Kidney (tissue), 13 donors: ENCODE measurements at regions not wholly inside any gene's neighbourhood (a gene's known extent, or its start where the extent isn't known, plus 50 kb on each side); places are given as distances from the start of the nearest gene placed in this dataset.
A peak's percentile ranks its signal among the peaks of the same experiment; 100 is the strongest.

Experiments used
- DNase-seq, 5 donors: peaks; one replicate each; pipeline ENCODE4 v3.0.0-alpha.2; 2013 to 2020
- FAIRE-seq: peaks from 2 replicates; lab custom pipeline; 2012; peaks lifted over from hg19 to GRCh38; lab: Jason Lieb, UNC
- H3K27ac ChIP-seq, 2 donors: one replicate each; pipeline ENCODE4 v1.7.0; 2013; ENCODE audit warnings: low read depth in 2 of 2, low read length in 2 of 2, inconsistent platforms in 1 of 2
- H3K27me3 ChIP-seq: one replicate; pipeline ENCODE4 v1.7.1; 2013; ENCODE audit warnings: low read length, inconsistent platforms; ENCODE audit not compliant: control insufficient read depth, insufficient read depth
- H3K36me3 ChIP-seq, 3 donors: one replicate each; pipeline versions ENCODE4 v1.7.0 to v1.7.1; 2013; ENCODE audit warnings: low read length in 3 of 3, control low read depth in 1 of 3, inconsistent platforms in 1 of 3; ENCODE audit not compliant: insufficient read depth in 3 of 3, control insufficient read depth in 2 of 3
- H3K4me1 ChIP-seq, 3 donors: one replicate each; pipeline versions ENCODE4 v1.7.0 to v1.7.1; 2013; ENCODE audit warnings: low read length in 3 of 3, inconsistent platforms in 1 of 3, low read depth in 1 of 3; ENCODE audit not compliant: control insufficient read depth in 2 of 3, insufficient read depth in 2 of 3
- H3K4me3 ChIP-seq, 3 donors: one replicate each; pipeline versions ENCODE4 v1.7.0 to v1.8.1; 2013; ENCODE audit warnings: low read length in 3 of 3, control low read depth in 1 of 3, inconsistent platforms in 1 of 3
- H3K9ac ChIP-seq, 3 donors: one replicate each; pipeline versions ENCODE4 v1.7.0 to v1.7.1; 2013; ENCODE audit warnings: low read length in 3 of 3, control low read depth in 1 of 3, inconsistent platforms in 1 of 3
- H3K9me3 ChIP-seq, 3 donors: one replicate each; pipeline versions ENCODE4 v1.7.0 to v1.7.1; 2013; ENCODE audit warnings: low read length in 3 of 3, control low read depth in 1 of 3, inconsistent platforms in 1 of 3; ENCODE audit not compliant: control insufficient read depth in 2 of 3, insufficient read depth in 1 of 3
- CTCF ChIP-seq: IDR thresholded peaks from 3 replicates; pipeline ENCODE4 v1.5.1; 2012; ENCODE audit warnings: mild to moderate bottlenecking, moderate library complexity, borderline replicate concordance; ENCODE audit not compliant: insufficient read depth; ENCODE audit errors: extremely low read depth
- intact Hi-C: fragments of 100-400 bp; cut with DNase I; formaldehyde crosslinking; loops from one replicate; pipeline ENCODE4 v1.11.1; 2022
- donor health status: control.
- donor health status: control.
- donor health status: control.
- donor health status: control.
- donor health status: control.
- donor health status: DM: yes; HTN: yes; CAD: no.
- donor health status: Normal renal cell carcinoma (clear cell type).

- intact Hi-C loops: no loop called here
- H3K9me3 ChIP-seq: no peaks in the 10 kb centered on the region
Measured at GRCh38 chr7:146000882-146001281, 115.7 kb upstream of the CNTNAP2 start.

GRCh38 chr7:145989469-145989868 is 127.1 kb upstream of the CNTNAP2 start:
- Histone ChIP-seq H3K27me3 (no peaks in the 10 kb centered on the region), H3K27ac (no peak overlapping the region), H3K4me1 (no peaks in the 10 kb centered on the region), H3K9ac (no peak overlapping the region), H3K9me3 (no peaks in the 10 kb centered on the region), H3K4me3 (no peak overlapping the region), H3K36me3 (no peaks in the 10 kb centered on the region)
- FAIRE-seq (no peak), DNase-seq (no peak)
- intact Hi-C loops: no loop called here
- no peak for TF ChIP-seq CTCF

More at GRCh38 chr7:146000882-146001281, 115.7 kb upstream of the CNTNAP2 start:
- no peak for DNase-seq
- no peak for TF ChIP-seq CTCF
- Histone ChIP-seq H3K27me3 (no peaks in the 10 kb centered on the region), H3K4me3 (no peak overlapping the region), H3K9ac (no peak overlapping the region), H3K4me1 (no peaks in the 10 kb centered on the region), H3K27ac (no peak overlapping the region), H3K36me3 (no peaks in the 10 kb centered on the region)
- FAIRE-seq: no peak

- Histone ChIP-seq H3K4me3 (no peak overlapping the region), H3K27me3 (no peaks in the 10 kb centered on the region), H3K4me1 (no peaks in the 10 kb centered on the region), H3K9me3 (no peaks in the 10 kb centered on the region), H3K9ac (no peak overlapping the region), H3K36me3 (no peaks in the 10 kb centered on the region), H3K27ac (no peak overlapping the region)
- FAIRE-seq (no peak), DNase-seq (no peak)
- no peak for TF ChIP-seq CTCF
- intact Hi-C loops: no loop called here
Measured at GRCh38 chr7:145986248-145986874, 130.2 kb upstream of the CNTNAP2 start.

- FAIRE-seq: no peak
- H3K36me3 ChIP-seq: no peaks in the 10 kb centered on the region
- H3K27me3 ChIP-seq: no peaks in the 10 kb centered on the region
- no peak for TF ChIP-seq CTCF
- intact Hi-C loops: no loop called here
- H3K4me1 ChIP-seq: no peaks in the 10 kb centered on the region
- no peak overlapping the region for H3K9ac ChIP-seq
- H3K27ac ChIP-seq: no peak overlapping the region
- H3K4me3 ChIP-seq: no peak overlapping the region
- no peaks in the 10 kb centered on the region for H3K9me3 ChIP-seq
- DNase-seq: peak in 2 of 5 donors; percentile 1 to 5
Measured at GRCh38 chr7:145978769-145979168, 137.8 kb upstream of the CNTNAP2 start.
